Hematopoietic multipotent progenitor cell treated with erythropoietin and hydrocortisone succinate and interleukin-3 and kit ligand, for 17 days (in vitro differentiated cells): ENCODE measurements at regions not wholly inside any gene's neighbourhood (a gene's known extent, or its start where the extent isn't known, plus 50 kb on each side); places are given as distances from the start of the nearest gene placed in this dataset.
A peak's percentile ranks its signal among the peaks of the same experiment; 100 is the strongest.

Source experiments
- DNase-seq: peaks from one replicate; pipeline ENCODE4 v3.0.0-alpha.2; 2015; ENCODE audit warnings: low spot score

GRCh38 chr2:15734674-15735483 is 143.2 kb downstream of the DDX1 start:
- DNase-seq = no peak

GRCh38 chr2:15735484-15736326 is 144.0 kb downstream of the DDX1 start:
- no peak for DNase-seq

- no peak for DNase-seq
These were observed 144.9 kb downstream of the DDX1 start for GRCh38 chr2:15736396-15737180.

GRCh38 chr2:15737314-15738224 is 145.9 kb downstream of the DDX1 start:
- DNase-seq = no peak

- DNase-seq = no peak
These were observed 146.5 kb downstream of the DDX1 start for GRCh38 chr2:15738225-15738546.

GRCh38 chr2:15738943-15739342 is 147.3 kb downstream of the DDX1 start:
- no peak for DNase-seq

GRCh38 chr2:15744820-15745219 is 153.2 kb downstream of the DDX1 start:
- no peak for DNase-seq

- DNase-seq = no peak
These were observed 153.7 kb downstream of the DDX1 start for GRCh38 chr2:15745350-15745749.

GRCh38 chr2:15745907-15746702 is 154.4 kb downstream of the DDX1 start:
- no peak for DNase-seq

GRCh38 chr2:15746703-15747550 is 155.3 kb downstream of the DDX1 start:
- no peak for DNase-seq

- no peak for DNase-seq
These were observed 156.2 kb downstream of the DDX1 start for GRCh38 chr2:15747603-15748471.

- peak; percentile 23 for DNase-seq
These were observed 157.2 kb downstream of the DDX1 start for GRCh38 chr2:15748736-15749323.

GRCh38 chr2:15749460-15750432 is 158.1 kb downstream of the DDX1 start:
- DNase-seq = no peak

- DNase-seq = no peak
These were observed 158.8 kb downstream of the DDX1 start for GRCh38 chr2:15750433-15750814.

GRCh38 chr2:15750822-15751329 is 159.2 kb downstream of the DDX1 start:
- no peak for DNase-seq

- DNase-seq = no peak
These were observed 159.8 kb downstream of the DDX1 start for GRCh38 chr2:15751477-15751876.
